EH (cell line): ENCODE measurements at regions not wholly inside any gene's neighbourhood (a gene's known extent, or its start where the extent isn't known, plus 50 kb on each side); places are given as distances from the start of the nearest gene placed in this dataset.

Experiments
- DNase-seq: peaks from one replicate; pipeline ENCODE4 v3.0.0-alpha.2; 2015; ENCODE audit warnings: low read depth

- DNase-seq = no peak
Observed at GRCh38 chr11:62030071-62030684, 62.7 kb upstream of the FTH1 start.

- DNase-seq = no peak
Observed at GRCh38 chr11:62026739-62027370, 59.4 kb upstream of the FTH1 start.

GRCh38 chr11:62025487-62026105 lies 58.2 kb upstream of the FTH1 start:
- DNase-seq = peak; percentile 87

- no peak for DNase-seq
Observed at GRCh38 chr11:62024936-62025486, 57.6 kb upstream of the FTH1 start.

GRCh38 chr11:62022211-62022610 lies 54.8 kb upstream of the FTH1 start:
- no peak for DNase-seq

- DNase-seq = peak; percentile 37
Observed at GRCh38 chr11:62020661-62021060, 53.2 kb upstream of the FTH1 start.

GRCh38 chr11:62018981-62019664 lies 51.7 kb upstream of the FTH1 start:
- no peak for DNase-seq

- DNase-seq = no peak
Observed at GRCh38 chr11:62017878-62018655, 50.6 kb upstream of the FTH1 start.
